Stimulated activated CD8-positive, alpha-beta memory T cell treated with anti-CD3 and anti-CD28 coated beads, Interleukin-7, amount 100 ng/mL, for 48 hours (primary cell): ENCODE measurements at regions not wholly inside any gene's neighbourhood (a gene's known extent, or its start where the extent isn't known, plus 50 kb on each side); places are given as distances from the start of the nearest gene placed in this dataset.

Source experiments
- DNase-seq, 2 donors: peaks; one replicate each; pipeline ENCODE4 v3.0.0-alpha.2; 2020; ENCODE audit warnings: low read depth in 1 of 2; ENCODE audit errors: extremely low read depth in 1 of 2

GRCh38 chr5:174655351-174655750, 69.0 kb upstream of the MSX2 start:
- DNase-seq, result no peak

- no peak for DNase-seq
Measured at GRCh38 chr5:174664180-174664850, 60.1 kb upstream of the MSX2 start.

GRCh38 chr5:174665347-174665746, 59.0 kb upstream of the MSX2 start:
- no peak for DNase-seq

- DNase-seq, result no peak
Measured at GRCh38 chr5:174667526-174667925, 56.9 kb upstream of the MSX2 start.

- DNase-seq, result no peak
Measured at GRCh38 chr5:174668349-174668748, 56.0 kb upstream of the MSX2 start.
